H1 (cell line): ENCODE measurements at regions not wholly inside any gene's neighbourhood (a gene's known extent, or its start where the extent isn't known, plus 50 kb on each side); places are given as distances from the start of the nearest gene placed in this dataset.

Experiments used
- CTCF ChIA-PET: fragments of 300-600 bp; sonication (Branson Sonifier 250); formaldehyde crosslinking; loops from one replicate; lab custom pipeline; 2021; ENCODE audit not compliant: partially characterized antibody; lab: Charles Lee
- POLR2A ChIA-PET: fragments of 300-600 bp; sonication (Branson Sonifier 250); formaldehyde crosslinking; loops from one replicate; lab custom pipeline; 2021; ENCODE audit warnings: inconsistent platforms; ENCODE audit not compliant: partially characterized antibody; lab: Charles Lee
- DNase-seq, 2 experiments: peaks; one replicate each; pipeline versions ENCODE4 v3.0.0 to v3.0.0-alpha.2; 2010 to 2022; ENCODE audit warnings: low spot score in 2 of 2, low read depth in 1 of 2, mixed read lengths in 1 of 2
- FAIRE-seq: peaks from 2 replicates; lab custom pipeline; 2011; peaks lifted over from hg19 to GRCh38; lab: Jason Lieb, UNC
- H2AFZ ChIP-seq: 2 replicates; pipeline ENCODE4 v1.8.1; 2012; ENCODE audit warnings: low read length, inconsistent platforms
- H2AK5ac ChIP-seq: 2 replicates; pipeline ENCODE4 v1.6.1; 2013; ENCODE audit warnings: low read depth, low read length
- H2BK120ac ChIP-seq: replicated peaks from 2 replicates; pipeline ENCODE3; 2013; ENCODE audit warnings: low read depth, low read length, inconsistent platforms
- H2BK12ac ChIP-seq: 2 replicates; pipeline ENCODE4 v1.6.1; 2013; ENCODE audit warnings: low read depth, low read length
- H2BK15ac ChIP-seq: 2 replicates; pipeline ENCODE4 v1.6.1; 2013; ENCODE audit warnings: low read length
- H2BK20ac ChIP-seq: 2 replicates; pipeline ENCODE4 v1.6.1; 2013; ENCODE audit warnings: low read length
- H2BK5ac ChIP-seq: 2 replicates; pipeline ENCODE4 v1.6.1; 2013; ENCODE audit warnings: low read depth, low read length
- H3K14ac ChIP-seq: 2 replicates; pipeline ENCODE4 v1.6.1; 2013; ENCODE audit warnings: inconsistent platforms; ENCODE audit not compliant: insufficient read length
- H3K18ac ChIP-seq: 2 replicates; pipeline ENCODE4 v1.6.1; 2013; ENCODE audit warnings: low read length; ENCODE audit errors: extremely low read depth
- H3K23ac ChIP-seq: 2 replicates; pipeline ENCODE4 v1.6.1; 2013; ENCODE audit warnings: inconsistent platforms; ENCODE audit not compliant: insufficient read length
- H3K23me2 ChIP-seq: 2 replicates; pipeline ENCODE4 v1.6.1; 2013; ENCODE audit warnings: low read depth, low read length
- H3K27ac ChIP-seq: 2 replicates; pipeline ENCODE4 v1.6.1; 2011; ENCODE audit warnings: low read depth, low read length, inconsistent platforms
- H3K27me3 ChIP-seq, 4 experiments: replicated peaks in 1 of 4; 1 replicate in 1 of 4; 2 replicates in 3 of 4; pipeline versions ENCODE4 v1.6.1 to v1.8.1; 2011 to 2013; ENCODE audit warnings: low read length in 3 of 4, mild to moderate bottlenecking in 3 of 4, inconsistent platforms in 2 of 4, mixed read lengths in 2 of 4, moderate library complexity in 1 of 4; ENCODE audit not compliant: control insufficient read depth in 3 of 4, insufficient read depth in 3 of 4; ENCODE audit errors: extremely low read depth in 1 of 4
- H3K36me3 ChIP-seq, 4 experiments: 2 replicates each; pipeline versions ENCODE4 v1.6.1 to v1.8.1; 2011 to 2013; ENCODE audit warnings: mild to moderate bottlenecking in 4 of 4, low read length in 3 of 4, moderate library complexity in 2 of 4, control low read depth in 1 of 4, inconsistent platforms in 1 of 4; ENCODE audit not compliant: insufficient read depth in 4 of 4, control insufficient read depth in 2 of 4
- H3K4ac ChIP-seq: replicated peaks from 2 replicates; pipeline ENCODE3; 2013; ENCODE audit warnings: low read length, low read depth, mixed read lengths, inconsistent platforms; ENCODE audit not compliant: insufficient read length
- H3K4me1 ChIP-seq, 4 experiments: replicated peaks in 1 of 4; 1 replicate in 1 of 4; 2 replicates in 3 of 4; pipeline versions ENCODE4 v1.6.1 to v1.8.1; 2011 to 2013; ENCODE audit warnings: low read length in 3 of 4, inconsistent platforms in 2 of 4, mixed read lengths in 1 of 4; ENCODE audit not compliant: insufficient read depth in 4 of 4, control insufficient read depth in 3 of 4
- H3K4me2 ChIP-seq, 2 experiments: 2 replicates each; pipeline versions ENCODE4 v1.6.1 to v1.8.1; 2011 to 2013; ENCODE audit warnings: low read depth in 2 of 2, low read length in 2 of 2, control low read depth in 1 of 2, inconsistent platforms in 1 of 2, mild to moderate bottlenecking in 1 of 2; ENCODE audit not compliant: insufficient read depth in 1 of 2
- H3K4me3 ChIP-seq, 4 experiments: fragments of 200-600, 300-600 bp in 1 of 4; sonication (generic), shearing (Covaris generic), sonication (Bioruptor Twin) in 1 of 4; 2 replicates each; pipeline versions ENCODE4 v1.5.1 to v1.8.1; 2011 to 2016; ENCODE audit warnings: low read length in 4 of 4, low read depth in 3 of 4, control low read depth in 2 of 4, inconsistent platforms in 2 of 4, mild to moderate bottlenecking in 2 of 4, mixed read lengths in 1 of 4, moderate library complexity in 1 of 4; ENCODE audit not compliant: insufficient read depth in 2 of 4; ENCODE audit errors: extremely low read depth in 1 of 4
- H3K56ac ChIP-seq: replicated peaks from 2 replicates; pipeline ENCODE3; 2013; ENCODE audit warnings: low read depth, mild to moderate bottlenecking, mixed read lengths, low read length, inconsistent platforms; ENCODE audit not compliant: insufficient read length
- H3K79me1 ChIP-seq: 2 replicates; pipeline ENCODE4 v1.6.1; 2013; ENCODE audit warnings: low read depth, low read length, control low read depth
- H3K79me2 ChIP-seq, 2 experiments: 2 replicates each; pipeline versions ENCODE4 v1.6.1 to v1.8.1; 2012 to 2013; ENCODE audit warnings: low read length in 2 of 2, mild to moderate bottlenecking in 2 of 2, inconsistent platforms in 1 of 2; ENCODE audit not compliant: insufficient read depth in 2 of 2, control insufficient read depth in 1 of 2
- H3K9ac ChIP-seq, 4 experiments: replicated peaks in 1 of 4; 1 replicate in 1 of 4; 2 replicates in 3 of 4; pipeline versions ENCODE4 v1.6.1 to v1.8.1; 2011 to 2013; ENCODE audit warnings: low read depth in 3 of 4, low read length in 3 of 4, control low read depth in 2 of 4, mild to moderate bottlenecking in 2 of 4, moderate library complexity in 2 of 4, inconsistent platforms in 1 of 4; ENCODE audit errors: extremely low read depth in 1 of 4
- H3K9me3 ChIP-seq, 2 experiments: 2 replicates each; pipeline versions ENCODE4 v1.6.1 to v1.8.1; 2012 to 2013; ENCODE audit warnings: mild to moderate bottlenecking in 2 of 2, moderate library complexity in 2 of 2, control low read depth in 1 of 2, inconsistent platforms in 1 of 2, low read depth in 1 of 2, low read length in 1 of 2, mixed read lengths in 1 of 2; ENCODE audit not compliant: insufficient read depth in 2 of 2
- H4K20me1 ChIP-seq, 2 experiments: replicated peaks in 1 of 2; 2 replicates each; pipeline versions ENCODE3 to v1.8.1; 2011 to 2013; ENCODE audit warnings: inconsistent platforms in 2 of 2, low read length in 2 of 2, mild to moderate bottlenecking in 1 of 2; ENCODE audit not compliant: insufficient read depth in 2 of 2, control insufficient read depth in 1 of 2
- H4K5ac ChIP-seq: 2 replicates; pipeline ENCODE4 v1.6.1; 2013; ENCODE audit warnings: low read length, low read depth, mixed read lengths, inconsistent platforms; ENCODE audit not compliant: insufficient read length
- H4K8ac ChIP-seq: 2 replicates; pipeline ENCODE4 v1.8.0; 2013; ENCODE audit warnings: mild to moderate bottlenecking, moderate library complexity, low read length, inconsistent platforms; ENCODE audit not compliant: insufficient read depth; ENCODE audit errors: extremely low read depth
- H4K91ac ChIP-seq: replicated peaks from 2 replicates; pipeline ENCODE3; 2013; ENCODE audit warnings: low read length, mixed read lengths, inconsistent platforms; ENCODE audit not compliant: insufficient read length
- ATF3 ChIP-seq: IDR thresholded peaks from 2 replicates; pipeline ENCODE4 v1.6.1; 2011; ENCODE audit warnings: low read depth, mild to moderate bottlenecking, low read length; ENCODE audit not compliant: insufficient read depth
- BACH1 ChIP-seq: IDR thresholded peaks from 2 replicates; pipeline ENCODE4 v1.6.1; 2012; ENCODE audit warnings: low read length, improper control_type of control experiment
- BRCA1 ChIP-seq: IDR thresholded peaks from 2 replicates; pipeline ENCODE4 v1.6.1; 2012; ENCODE audit warnings: low read depth, low read length, improper control_type of control experiment
- CBX8 ChIP-seq: fragments of 300-800, 300-1000 bp; sonication (generic); IDR thresholded peaks from 2 replicates; pipeline ENCODE4 v1.7.1; 2016; ENCODE audit warnings: low read depth, low read length, borderline replicate concordance
- POLR2A ChIP-seq, 2 experiments: IDR thresholded peaks; 1 replicate in 1 of 2; 2 replicates in 1 of 2; pipeline ENCODE4 v1.6.1; 2011; ENCODE audit warnings: low read depth in 2 of 2, low read length in 2 of 2, mild to moderate bottlenecking in 2 of 2; ENCODE audit errors: control extremely low read depth in 1 of 2
- RFX5 ChIP-seq: IDR thresholded peaks from 2 replicates; pipeline ENCODE4 v1.6.1; 2011; ENCODE audit warnings: low read depth, low read length, improper control_type of control experiment, borderline replicate concordance
- RXRA ChIP-seq: IDR thresholded peaks from 2 replicates; pipeline ENCODE4 v1.6.1; 2011; ENCODE audit warnings: low read depth, mild to moderate bottlenecking, low read length, moderate library complexity; ENCODE audit not compliant: insufficient read depth
- SAP30 ChIP-seq: fragments of 300-600 bp; sonication (generic); IDR thresholded peaks from 2 replicates; pipeline ENCODE4 v1.7.1; 2012; ENCODE audit warnings: low read length, moderate library complexity, mild to moderate bottlenecking, inconsistent platforms; ENCODE audit not compliant: insufficient read depth, insufficient replicate concordance
- TAF7 ChIP-seq: optimal IDR thresholded peaks from 2 replicates; pipeline ENCODE3; 2011; ENCODE audit warnings: low read depth, mild to moderate bottlenecking, inconsistent platforms, low read length, moderate library complexity, borderline replicate concordance
- TEAD4 ChIP-seq: IDR thresholded peaks from 2 replicates; pipeline ENCODE4 v1.6.1; 2012; ENCODE audit warnings: low read depth, low read length, inconsistent platforms, mixed read lengths
- ZNF274 ChIP-seq: IDR thresholded peaks from 2 replicates; pipeline ENCODE4 v1.7.0; 2012; ENCODE audit warnings: low read length, borderline replicate concordance; ENCODE audit errors: extremely low read depth
- WGBS, 2 experiments: shearing (Covaris generic) in 1 of 2; methylation state at CpG; one replicate each; pipeline versions ENCODE4 v1.1.6 to v1.1.7; 2013 to 2015; ENCODE audit warnings: low lambda C conversion rate in 2 of 2, mixed read lengths in 2 of 2, inconsistent platforms in 1 of 2, low coverage in 1 of 2, missing lambda C conversion rate in 1 of 2; ENCODE audit not compliant: insufficient replicate concordance in 2 of 2, insufficient coverage in 1 of 2, insufficient read length in 1 of 2; ENCODE audit errors: extremely low coverage in 1 of 2, missing lambda C conversion rate in 1 of 2; 5-methylcytosine and 5-hydroxymethylcytosine counted together

DNA sequence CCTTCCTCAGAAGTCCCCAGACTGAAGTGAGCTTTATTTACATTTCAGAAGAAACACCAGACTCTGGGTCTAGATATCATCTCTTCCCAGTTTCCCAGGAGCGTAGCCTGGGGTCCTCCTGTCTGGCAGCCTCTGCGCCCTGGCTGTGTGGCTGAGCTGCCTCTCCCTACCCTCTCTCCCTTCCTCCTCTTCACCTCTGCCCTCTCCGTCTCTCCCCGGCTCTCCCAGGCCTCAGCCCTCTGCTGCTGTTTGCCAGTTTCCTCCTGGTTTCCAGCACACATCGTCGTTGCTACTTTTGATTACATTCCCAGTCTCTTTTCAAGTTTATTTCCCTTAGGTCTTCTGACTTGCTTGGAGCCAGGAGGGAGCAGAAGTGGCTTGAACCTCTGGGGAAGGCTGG is 91.1 kb upstream of the DISP3 start:
- H2BK20ac ChIP-seq, result no peak overlapping the region
- no peak overlapping the region for H3K23ac ChIP-seq
- no peak overlapping the region for H3K4ac ChIP-seq
- no peaks in the 10 kb centered on the region for H3K23me2 ChIP-seq
- no peak overlapping the region for H3K9ac ChIP-seq
- no peak overlapping the region for H4K5ac ChIP-seq
- no peaks in the 10 kb centered on the region for H3K79me2 ChIP-seq
- H4K20me1 ChIP-seq, result no peaks in the 10 kb centered on the region
- TF ChIP-seq ATF3, result no peak
- TF ChIP-seq BACH1, result no peak
- no peak for TF ChIP-seq BRCA1
- TF ChIP-seq CBX8, result no peak
- no peak for TF ChIP-seq TAF7
- no peak for TF ChIP-seq RXRA
- TF ChIP-seq POLR2A (IDR thresholded peaks at IDR 0.05; ENCODE audit: control extremely low read depth in 1 of 2, low read depth in 2 of 2, low read length in 2 of 2), result no peak
- TF ChIP-seq ZNF274, result no peak
- no peak for TF ChIP-seq TEAD4
- no peak for TF ChIP-seq SAP30
- no peak for TF ChIP-seq RFX5
- no peak overlapping the region for H2BK120ac ChIP-seq
- DNase-seq (no peak), FAIRE-seq (no peak)
- H3K4me2 ChIP-seq, result no peak overlapping the region
- no peak overlapping the region for H4K91ac ChIP-seq
- H3K14ac ChIP-seq, result no peak overlapping the region
- H3K79me1 ChIP-seq, result no peaks in the 10 kb centered on the region
- H3K4me1 ChIP-seq, result no peaks in the 10 kb centered on the region; a peak in 1 of 7 replicates
- ChIA-PET CTCF (interaction anchor here (1.3 to 1.7 kb wide), 4 partner anchors 11 to 67 kb away, joined by 3 to 5 read pairs (median 4); no protein-coding TSS in a partner anchor), POLR2A (interaction anchor here (1.0 kb wide), 1 partner anchor 87 kb away, joined by 3 read pairs; no protein-coding TSS in a partner anchor)
- H3K4me3 ChIP-seq, result no peak overlapping the region
- no peak overlapping the region for H3K56ac ChIP-seq
- H3K18ac ChIP-seq, result no peak overlapping the region
- no peaks in the 10 kb centered on the region for H3K9me3 ChIP-seq
- H2AK5ac ChIP-seq, result no peak overlapping the region
- H3K36me3 ChIP-seq, result no peaks in the 10 kb centered on the region
- no peak overlapping the region for H2AFZ ChIP-seq
- WGBS, 2 experiments, result 81% methylated on average over 6 of the region's 6 CpGs; no CpG with 5 or more reads in 1 of the 2 experiments
- no peak overlapping the region for H3K27ac ChIP-seq
- no peak overlapping the region for H4K8ac ChIP-seq
- H2BK5ac ChIP-seq, result no peak overlapping the region
- H2BK15ac ChIP-seq, result no peak overlapping the region
- no peaks in the 10 kb centered on the region for H3K27me3 ChIP-seq
- no peak overlapping the region for H2BK12ac ChIP-seq
